LNCAP (cell line): ENCODE measurements at regions not wholly inside any gene's neighbourhood (a gene's known extent, or its start where the extent isn't known, plus 50 kb on each side); places are given as distances from the start of the nearest gene placed in this dataset.

Source experiments
- TF ChIP-seq, protein P1 (sequence below): fragments of 450-650 bp; IDR thresholded peaks from 2 replicates; pipeline ENCODE4 v1.5.1; 2017; ENCODE audit warnings: mild to moderate bottlenecking

DNA sequence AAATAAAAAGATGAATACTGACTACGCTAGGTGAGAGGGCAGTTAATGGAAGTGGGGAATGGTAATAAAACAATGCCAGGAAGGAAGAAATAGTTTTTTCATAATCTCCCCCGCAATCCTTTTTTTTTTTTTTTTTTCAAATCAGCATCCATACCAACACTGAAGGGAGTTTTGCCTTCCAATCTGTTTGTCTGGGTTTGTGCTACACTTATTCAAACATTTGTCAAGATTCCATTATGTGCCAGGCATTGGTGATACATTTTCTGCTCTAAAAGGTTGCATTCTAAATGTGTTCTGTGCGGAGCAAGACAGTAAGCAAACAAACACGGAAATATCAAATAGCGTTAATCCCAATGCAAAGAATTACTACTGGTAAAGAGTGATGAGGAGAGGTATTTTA lies 437.9 kb upstream of the BOD1L1 start:
- TF ChIP-seq, protein P1, sequence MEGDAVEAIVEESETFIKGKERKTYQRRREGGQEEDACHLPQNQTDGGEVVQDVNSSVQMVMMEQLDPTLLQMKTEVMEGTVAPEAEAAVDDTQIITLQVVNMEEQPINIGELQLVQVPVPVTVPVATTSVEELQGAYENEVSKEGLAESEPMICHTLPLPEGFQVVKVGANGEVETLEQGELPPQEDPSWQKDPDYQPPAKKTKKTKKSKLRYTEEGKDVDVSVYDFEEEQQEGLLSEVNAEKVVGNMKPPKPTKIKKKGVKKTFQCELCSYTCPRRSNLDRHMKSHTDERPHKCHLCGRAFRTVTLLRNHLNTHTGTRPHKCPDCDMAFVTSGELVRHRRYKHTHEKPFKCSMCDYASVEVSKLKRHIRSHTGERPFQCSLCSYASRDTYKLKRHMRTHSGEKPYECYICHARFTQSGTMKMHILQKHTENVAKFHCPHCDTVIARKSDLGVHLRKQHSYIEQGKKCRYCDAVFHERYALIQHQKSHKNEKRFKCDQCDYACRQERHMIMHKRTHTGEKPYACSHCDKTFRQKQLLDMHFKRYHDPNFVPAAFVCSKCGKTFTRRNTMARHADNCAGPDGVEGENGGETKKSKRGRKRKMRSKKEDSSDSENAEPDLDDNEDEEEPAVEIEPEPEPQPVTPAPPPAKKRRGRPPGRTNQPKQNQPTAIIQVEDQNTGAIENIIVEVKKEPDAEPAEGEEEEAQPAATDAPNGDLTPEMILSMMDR: no peak

DNA sequence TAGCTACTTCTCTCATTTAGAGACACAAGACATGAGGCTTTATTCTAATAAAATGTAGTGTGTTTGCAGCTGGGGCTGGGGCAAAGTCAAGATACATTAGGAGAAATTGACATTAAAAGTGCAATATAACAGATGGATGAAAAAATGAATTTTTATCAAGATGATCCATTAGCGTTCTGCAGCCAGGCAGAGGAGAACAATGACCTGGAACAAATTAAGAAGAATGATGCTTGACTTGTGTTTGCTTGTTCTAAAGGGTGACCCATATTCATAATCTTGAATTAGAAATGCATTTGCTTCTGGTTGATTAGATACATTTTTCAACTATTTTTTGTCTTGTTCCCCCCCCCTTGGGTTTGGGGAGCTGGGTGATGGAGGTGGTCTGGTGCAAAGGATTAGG lies 439.5 kb upstream of the BOD1L1 start:
- TF ChIP-seq, protein P1: no peak

DNA sequence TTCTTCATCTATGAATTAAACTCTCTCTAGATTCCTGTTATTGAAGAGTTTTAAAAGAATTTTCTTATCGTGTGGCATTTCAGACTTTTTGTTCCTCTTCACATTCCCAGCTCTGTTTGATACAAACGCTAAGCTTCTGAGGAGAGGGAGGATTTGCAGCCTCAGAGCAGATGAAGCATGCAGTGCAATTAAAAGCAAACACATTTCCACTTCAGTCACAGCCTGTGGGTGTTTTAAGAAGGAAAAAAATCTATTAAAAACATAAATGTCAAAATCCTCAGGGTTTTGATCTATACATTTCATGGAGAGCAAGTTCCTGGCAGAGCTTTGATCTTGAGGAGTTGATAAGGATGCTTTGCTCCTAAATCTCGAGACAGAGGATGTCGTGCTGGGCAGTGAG lies 442.4 kb upstream of the BOD1L1 start:
- TF ChIP-seq, protein P1: no peak

DNA sequence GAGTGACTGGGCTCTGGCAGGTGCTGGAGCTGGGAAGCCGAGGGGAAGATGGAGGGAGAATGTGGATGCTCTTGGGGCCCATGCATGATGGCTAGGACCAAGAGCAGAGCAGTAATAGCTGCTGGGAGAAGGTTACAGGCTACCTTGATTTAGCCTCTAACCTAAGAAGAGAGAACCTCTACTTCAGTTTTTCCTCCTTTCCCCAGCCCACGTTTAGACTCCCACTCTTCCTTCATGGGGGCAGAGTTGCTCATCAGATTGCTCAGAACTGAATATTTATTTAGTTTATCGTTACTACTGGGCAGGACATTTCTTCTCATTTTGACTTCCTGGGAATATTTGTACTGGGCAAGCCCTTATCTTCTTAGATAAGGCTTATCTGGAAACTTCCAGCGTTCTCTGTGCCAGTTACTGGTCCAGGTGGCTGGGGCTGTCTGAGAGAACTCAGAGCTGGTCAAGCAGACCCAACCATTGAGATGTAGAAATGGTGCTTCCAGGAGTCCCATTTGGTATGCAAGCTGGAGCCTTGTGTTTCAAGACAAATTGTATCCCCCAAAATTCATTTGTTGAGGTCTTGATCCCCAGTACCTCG lies 442.9 kb upstream of the BOD1L1 start:
- TF ChIP-seq, protein P1: no peak

DNA sequence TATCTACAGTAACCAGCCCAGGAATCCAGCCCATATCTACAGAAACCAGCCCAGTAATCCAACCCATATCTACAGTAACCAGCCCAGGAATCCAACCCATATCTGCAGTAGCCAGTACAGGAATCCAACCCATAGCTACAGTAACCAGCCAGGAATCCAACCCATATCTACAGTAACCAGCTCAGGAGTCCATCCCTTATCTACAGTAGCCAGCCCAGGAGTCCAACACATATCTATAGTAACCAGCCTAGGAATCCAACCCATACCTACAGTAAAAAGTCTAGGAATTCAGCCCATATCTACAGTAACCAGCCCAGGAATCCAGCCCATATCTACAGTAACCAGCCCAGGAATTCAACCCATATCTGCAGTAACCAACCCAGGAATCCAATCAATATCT lies 445.0 kb upstream of the BOD1L1 start:
- TF ChIP-seq, protein P1: no peak

DNA sequence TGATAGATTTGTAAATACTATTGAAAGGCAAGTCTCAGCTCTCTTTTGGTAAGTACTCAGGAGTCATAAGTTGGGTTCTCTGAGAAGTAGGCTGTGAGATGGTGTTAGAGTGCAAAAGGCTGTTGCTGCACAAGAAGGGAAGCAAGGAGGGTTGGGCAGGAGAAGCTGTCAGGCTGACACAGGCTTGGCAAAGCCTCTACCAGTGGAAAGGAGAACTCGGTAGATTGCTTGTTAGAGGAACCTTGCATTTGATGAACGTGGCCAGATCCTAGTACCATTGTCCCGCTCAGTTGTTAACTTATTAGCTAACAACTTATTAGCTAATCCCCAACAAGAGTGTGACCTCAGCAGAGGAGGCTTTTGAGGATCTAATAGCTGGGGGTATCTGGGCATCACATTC lies 449.3 kb upstream of the BOD1L1 start:
- TF ChIP-seq, protein P1: no peak

DNA sequence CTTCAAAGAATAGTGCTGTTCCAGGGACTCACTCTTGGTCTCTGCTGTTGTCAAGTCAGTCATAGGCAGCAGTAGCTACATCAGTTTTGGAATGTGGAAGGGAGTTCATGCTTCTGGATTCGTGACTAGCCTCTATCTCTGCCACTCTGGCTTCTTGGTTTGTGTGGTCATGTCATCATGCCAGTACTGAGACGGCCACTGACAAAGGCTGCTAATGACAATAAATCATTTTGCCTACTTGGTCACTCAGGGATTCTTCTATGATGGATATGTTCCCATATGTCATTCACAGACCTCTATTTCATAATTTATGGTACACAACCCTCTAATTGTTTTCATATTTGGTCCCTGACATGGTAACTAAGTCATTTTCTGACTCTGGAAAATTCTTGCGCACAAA lies 450.8 kb upstream of the BOD1L1 start:
- TF ChIP-seq, protein P1: no peak

DNA sequence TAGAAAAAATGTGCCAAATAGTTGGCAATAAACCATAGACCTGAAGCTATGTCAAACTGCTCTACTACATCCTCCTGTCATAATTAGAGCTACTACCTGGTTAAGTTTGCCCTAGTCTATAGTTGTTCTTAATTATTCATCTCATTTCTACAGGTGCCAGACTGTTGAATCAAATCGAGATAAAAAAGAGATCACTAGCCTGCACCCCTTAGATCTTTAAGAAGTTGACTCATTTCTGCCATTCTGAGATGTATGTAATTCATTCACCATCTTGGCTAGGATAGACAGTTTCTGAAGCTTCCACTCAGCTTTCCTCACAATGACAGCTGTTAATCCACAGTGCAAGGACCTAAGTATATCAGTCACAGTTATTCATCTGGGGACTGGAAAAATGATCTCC lies 452.1 kb upstream of the BOD1L1 start:
- TF ChIP-seq, protein P1: no peak
